Tibial nerve (tissue), 4 donors: ENCODE measurements at regions not wholly inside any gene's neighbourhood (a gene's known extent, or its start where the extent isn't known, plus 50 kb on each side); places are given as distances from the start of the nearest gene placed in this dataset.

Experiments
- DNase-seq, 2 donors: peaks; one replicate each; pipeline ENCODE4 v3.0.0-alpha.2; 2019; ENCODE audit warnings: low spot score in 2 of 2
- H3K27ac ChIP-seq, 4 donors: fragments of 200-600 bp; sonication (generic) in 3 of 4; one replicate each; pipeline ENCODE4 v1.5.1; 2017 to 2019; ENCODE audit warnings: mild to moderate bottlenecking in 1 of 4
- H3K27me3 ChIP-seq, 2 donors: fragments of 200-600 bp; sonication (generic) in 1 of 2; one replicate each; pipeline versions ENCODE4 v1.5.1 to v1.6.0; 2017 to 2019
- H3K36me3 ChIP-seq, 3 donors: fragments of 200-600 bp; sonication (generic); one replicate each; pipeline ENCODE4 v1.5.1; 2018 to 2019
- H3K4me1 ChIP-seq, 4 donors: fragments of 200-600 bp; sonication (generic) in 3 of 4; one replicate each; pipeline ENCODE4 v1.5.1; 2017 to 2019
- H3K4me3 ChIP-seq, 4 donors: fragments of 200-600 bp; sonication (generic) in 3 of 4; one replicate each; pipeline ENCODE4 v1.5.1; 2017 to 2019; ENCODE audit warnings: mild to moderate bottlenecking in 1 of 4, moderate library complexity in 1 of 4
- H3K9me3 ChIP-seq, 4 donors: fragments of 200-600 bp; sonication (generic) in 3 of 4; one replicate each; pipeline ENCODE4 v1.5.1; 2017 to 2019
- CTCF ChIP-seq, 5 experiments: fragments of 200-600 bp in 3 of 5; fragments of 450-650 bp in 2 of 5; sonication (generic) in 3 of 5; IDR thresholded peaks; one replicate each; pipeline ENCODE4 v1.5.1; 2016 to 2019; ENCODE audit warnings: antibody characterized with exemption in 5 of 5, mild to moderate bottlenecking in 3 of 5, moderate library complexity in 2 of 5
- EP300 ChIP-seq, 2 donors: sonication (generic); formaldehyde crosslinking; IDR thresholded peaks; one replicate each; pipeline ENCODE4 v1.6.1; 2017; ENCODE audit warnings: antibody characterized with exemption in 2 of 2, mild to moderate bottlenecking in 1 of 2
- POLR2A ChIP-seq, 2 donors: fragments of 450-650 bp; IDR thresholded peaks; one replicate each; pipeline ENCODE4 v1.6.1; 2017; ENCODE audit warnings: antibody characterized with exemption in 2 of 2, mild to moderate bottlenecking in 2 of 2, moderate library complexity in 2 of 2
- WGBS, 2 donors: methylation state at CpG; one replicate each; pipeline ENCODE4 v1.1.5; 2018; 5-methylcytosine and 5-hydroxymethylcytosine counted together

GRCh38 chr9:113764572-113764971 lies 111.5 kb upstream of the ZNF618 start:
- WGBS, 2 donors = 83 to 91% methylated on average over 1 of the region's 1 CpG
- H3K4me1 ChIP-seq = no peaks in the 10 kb centered on the region
- H3K36me3 ChIP-seq = no peaks in the 10 kb centered on the region
- H3K27ac ChIP-seq = no peak overlapping the region
- no peak overlapping the region for H3K4me3 ChIP-seq
- peaks cover 0 to 7% (median 0%) of the 10 kb centered on the region in 4 donors for H3K9me3 ChIP-seq
- DNase-seq = no peak
- no peaks in the 10 kb centered on the region for H3K27me3 ChIP-seq
- no peak for TF ChIP-seq POLR2A (IDR thresholded peaks at IDR 0.05)
- TF ChIP-seq CTCF (IDR thresholded peaks at IDR 0.05) = no peak
- no peak for TF ChIP-seq EP300 (IDR thresholded peaks at IDR 0.05)

DNA sequence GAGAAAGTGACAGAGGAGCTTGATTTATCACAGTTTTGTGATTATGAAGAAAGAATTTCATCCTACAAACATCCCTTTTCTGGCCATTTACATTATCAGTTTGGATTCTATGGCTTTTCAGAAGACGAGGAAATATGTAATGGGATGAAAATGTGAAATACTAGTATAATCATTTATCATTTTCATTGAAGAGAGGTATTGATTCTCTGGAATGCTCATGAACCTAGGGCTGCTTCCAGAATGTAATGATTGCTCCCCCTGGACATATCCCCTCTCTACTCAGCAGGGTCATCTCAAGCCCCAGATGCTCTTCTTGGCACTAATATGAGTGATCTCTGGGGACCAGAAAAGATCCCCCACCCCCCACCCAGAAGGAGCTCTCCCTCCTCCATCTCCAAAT lies 106.7 kb upstream of the ZNF618 start:
- TF ChIP-seq CTCF (IDR thresholded peaks at IDR 0.05) (no peak), EP300 (IDR thresholded peaks at IDR 0.05) (no peak), POLR2A (IDR thresholded peaks at IDR 0.05) (no peak)
- Histone ChIP-seq H3K27me3 (no peaks in the 10 kb centered on the region), H3K36me3 (no peaks in the 10 kb centered on the region), H3K9me3 (no peaks in the 10 kb centered on the region), H3K27ac (no peak overlapping the region), H3K4me1 (peaks cover 0 to 17% (median 0%) of the 10 kb centered on the region in 4 donors), H3K4me3 (no peak overlapping the region)
- no peak for DNase-seq
- WGBS, 2 donors = 45% methylated on average over 1 of the region's 1 CpG

DNA sequence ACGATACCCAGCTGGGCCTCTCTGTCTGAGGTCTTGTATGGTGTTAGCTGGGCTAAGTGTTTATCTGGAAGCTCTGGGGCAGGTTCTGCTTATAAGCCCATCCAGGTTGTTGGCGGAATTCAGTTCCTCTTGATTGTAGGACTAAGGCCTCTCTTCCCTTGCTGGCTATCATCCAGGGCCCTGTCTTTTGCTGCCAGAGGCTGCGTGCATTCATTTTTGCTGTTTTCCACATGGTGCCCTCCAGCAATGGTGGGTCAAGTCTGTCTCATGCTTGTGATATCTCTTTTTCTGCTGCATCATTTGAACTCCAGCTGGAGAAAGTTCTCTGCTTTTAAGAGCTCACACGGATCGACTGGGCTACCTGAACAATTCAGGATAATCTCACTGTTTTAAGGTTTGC lies 105.7 kb upstream of the ZNF618 start:
- no peak overlapping the region for H3K4me3 ChIP-seq
- peaks cover 0 to 6% (median 0%) of the 10 kb centered on the region in 4 donors for H3K9me3 ChIP-seq
- no peaks in the 10 kb centered on the region for H3K36me3 ChIP-seq
- H3K27me3 ChIP-seq = no peaks in the 10 kb centered on the region
- no peak for DNase-seq
- H3K4me1 ChIP-seq = peaks cover 0 to 17% (median 0%) of the 10 kb centered on the region in 4 donors
- TF ChIP-seq CTCF (IDR thresholded peaks at IDR 0.05) = no peak
- TF ChIP-seq EP300 (IDR thresholded peaks at IDR 0.05) = no peak
- no peak for TF ChIP-seq POLR2A (IDR thresholded peaks at IDR 0.05)
- H3K27ac ChIP-seq = no peak overlapping the region
- 63 to 66% methylated on average over 5 of the region's 5 CpGs for WGBS, 2 donors

DNA sequence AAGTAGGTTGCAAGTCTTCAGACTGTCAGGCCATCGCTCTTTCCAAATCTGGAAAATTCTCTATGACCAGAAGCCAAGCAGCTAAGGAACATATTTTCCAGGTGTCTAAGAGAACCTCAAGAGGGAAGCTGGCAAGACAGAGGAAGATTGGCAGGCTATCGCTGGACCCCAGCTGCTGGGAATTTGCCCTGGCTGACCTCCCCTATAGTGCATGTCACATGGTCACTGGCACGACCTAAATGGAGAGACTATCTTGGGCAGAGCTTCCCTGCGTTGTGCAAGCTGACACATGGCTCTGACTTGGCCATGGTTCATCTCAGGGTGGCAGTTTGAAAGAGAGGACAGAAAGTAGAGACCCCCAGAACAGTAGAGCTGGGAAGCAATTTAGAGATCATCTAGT lies 104.9 kb upstream of the ZNF618 start:
- 43 to 48% methylated on average over 4 of the region's 4 CpGs for WGBS, 2 donors

More for the DNA sequence above, 104.9 kb upstream of the ZNF618 start:
- H3K4me3 ChIP-seq = no peak overlapping the region
- no peaks in the 10 kb centered on the region for H3K27me3 ChIP-seq
- H3K9me3 ChIP-seq = peaks cover 0 to 6% (median 0%) of the 10 kb centered on the region in 4 donors
- TF ChIP-seq EP300 (IDR thresholded peaks at IDR 0.05) = no peak
- no peak for TF ChIP-seq CTCF (IDR thresholded peaks at IDR 0.05)
- TF ChIP-seq POLR2A (IDR thresholded peaks at IDR 0.05) = no peak
- peaks cover 0 to 17% (median 0%) of the 10 kb centered on the region in 4 donors for H3K4me1 ChIP-seq
- DNase-seq = no peak
- H3K27ac ChIP-seq = no peak overlapping the region
- no peaks in the 10 kb centered on the region for H3K36me3 ChIP-seq
